HG02884 (cell line): ENCODE measurements at regions not wholly inside any gene's neighbourhood (a gene's known extent, or its start where the extent isn't known, plus 50 kb on each side); places are given as distances from the start of the nearest gene placed in this dataset.
"Not testable (repeated sequence)": the region's sequence is repeated elsewhere in the genome, so short reads cannot be mapped to it uniquely, and the experiment has no call there.

Experiments used
- ATAC-seq: cut with Tn5 transposase; IDR thresholded peaks from one replicate; pipeline ENCODE4 v1.9.1; 2021; ENCODE audit warnings: mild to moderate bottlenecking, moderate library complexity; ENCODE audit not compliant: unreplicated experiment

- no peak for ATAC-seq
Measured at GRCh38 chr15:98547275-98547674, 101.1 kb upstream of the IGF1R start.

- ATAC-seq: no peak
Measured at GRCh38 chr15:98547741-98548138, 100.6 kb upstream of the IGF1R start.

GRCh38 chr15:98548139-98548971 is 100.0 kb upstream of the IGF1R start:
- no peak for ATAC-seq

GRCh38 chr15:98549003-98549402 is 99.3 kb upstream of the IGF1R start:
- ATAC-seq: no peak

GRCh38 chr15:98549741-98550140 is 98.6 kb upstream of the IGF1R start:
- ATAC-seq: no peak

GRCh38 chr15:98550363-98550762 is 98.0 kb upstream of the IGF1R start:
- not testable (repeated sequence) for ATAC-seq

- no peak for ATAC-seq
Measured at GRCh38 chr15:98551936-98552562, 96.3 kb upstream of the IGF1R start.

- ATAC-seq: no peak
Measured at GRCh38 chr15:98554272-98555172, 93.8 kb upstream of the IGF1R start.

GRCh38 chr15:98555173-98555515 is 93.2 kb upstream of the IGF1R start:
- ATAC-seq: no peak

GRCh38 chr15:98556321-98556720 is 92.0 kb upstream of the IGF1R start:
- no peak for ATAC-seq

- ATAC-seq: no peak
Measured at GRCh38 chr15:98560338-98560737, 88.0 kb upstream of the IGF1R start.

- no peak for ATAC-seq
Measured at GRCh38 chr15:98561169-98561941, 87.0 kb upstream of the IGF1R start.

GRCh38 chr15:98562331-98562937 is 85.9 kb upstream of the IGF1R start:
- ATAC-seq: no peak

- ATAC-seq: no peak
Measured at GRCh38 chr15:98565566-98565965, 82.8 kb upstream of the IGF1R start.

GRCh38 chr15:98567951-98568350 is 80.4 kb upstream of the IGF1R start:
- ATAC-seq: no peak

GRCh38 chr15:98568382-98569017 is 79.8 kb upstream of the IGF1R start:
- no peak for ATAC-seq

- no peak for ATAC-seq
Measured at GRCh38 chr15:98570119-98570518, 78.2 kb upstream of the IGF1R start.

GRCh38 chr15:98580572-98580971 is 67.8 kb upstream of the IGF1R start:
- no peak for ATAC-seq

- ATAC-seq: no peak
Measured at GRCh38 chr15:98581715-98582114, 66.6 kb upstream of the IGF1R start.
